BLaER1 treated with 17β-estradiol and CSF1 and Interleukin-3, amounts not matched to agents 10 nM and 100 nM (cell line): ENCODE measurements at regions not wholly inside any gene's neighbourhood (a gene's known extent, or its start where the extent isn't known, plus 50 kb on each side); places are given as distances from the start of the nearest gene placed in this dataset.
"Not testable (repeated sequence)": the region's sequence is repeated elsewhere in the genome, so short reads cannot be mapped to it uniquely, and the experiment has no call there.

Experiments used
- H3K27ac ChIP-seq, 11 experiments: shearing (Covaris generic); formaldehyde crosslinking; 2 replicates each; pipeline ENCODE4 v1.8.1; 2022
- H3K27me3 ChIP-seq, 11 experiments: shearing (Covaris generic); formaldehyde crosslinking; 2 replicates each; pipeline ENCODE4 v1.8.1; 2022
- H3K36me3 ChIP-seq, 11 experiments: shearing (Covaris generic); formaldehyde crosslinking; 2 replicates each; pipeline ENCODE4 v1.8.1; 2022
- H3K4me1 ChIP-seq, 10 experiments: shearing (Covaris generic); formaldehyde crosslinking; 2 replicates each; pipeline ENCODE4 v1.8.1; 2022
- H3K4me2 ChIP-seq, 11 experiments: shearing (Covaris generic); formaldehyde crosslinking; 2 replicates each; pipeline ENCODE4 v1.8.1; 2022
- H3K4me3 ChIP-seq, 10 experiments: shearing (Covaris generic); formaldehyde crosslinking; 2 replicates each; pipeline ENCODE4 v1.8.1; 2022
- H3K9ac ChIP-seq, 11 experiments: shearing (Covaris generic); formaldehyde crosslinking; 2 replicates each; pipeline ENCODE4 v1.8.1; 2022
- H3K9me3 ChIP-seq, 11 experiments: shearing (Covaris generic); formaldehyde crosslinking; replicated peaks in 1 of 11; 2 replicates each; pipeline ENCODE4 v1.8.1; 2022
- H4K20me1 ChIP-seq, 11 experiments: shearing (Covaris generic); formaldehyde crosslinking; 2 replicates each; pipeline ENCODE4 v1.8.1; 2022
- Cebpa-rat ChIP-seq, 11 experiments: shearing (Covaris generic); IDR thresholded peaks; 2 replicates each; pipeline ENCODE4 v1.8.1; 2022

- Histone ChIP-seq H3K27ac (no peak overlapping the region), H3K9ac (no peak overlapping the region), H3K36me3 (no peaks in the 10 kb centered on the region), H3K4me3 (no peak overlapping the region), H3K4me1 (no peaks in the 10 kb centered on the region), H4K20me1 (no peaks in the 10 kb centered on the region), H3K9me3 (peaks cover 24 to 60% (median 31%) of the 10 kb centered on the region in 11 experiments), H3K27me3 (no peaks in the 10 kb centered on the region), H3K4me2 (no peak overlapping the region)
- TF ChIP-seq Cebpa-rat (IDR thresholded peaks at IDR 0.05), result no peak
Measured at GRCh38 chr4:173626277-173626676, 96.2 kb upstream of the HAND2 start.

GRCh38 chr4:173618648-173619047 lies 88.6 kb upstream of the HAND2 start:
- H3K4me1 ChIP-seq, H3K4me3 ChIP-seq, H4K20me1 ChIP-seq, H3K36me3 ChIP-seq, H3K4me2 ChIP-seq, H3K27ac ChIP-seq, H3K9ac ChIP-seq, H3K27me3 ChIP-seq: not testable (repeated sequence)
- H3K9me3 ChIP-seq, result peaks cover 16 to 45% (median 23%) of the 10 kb centered on the region in 11 experiments; a peak in 21 of 22 replicates

GRCh38 chr4:173609158-173609557 lies 79.1 kb upstream of the HAND2 start:
- no peak overlapping the region for H3K4me2 ChIP-seq
- no peak overlapping the region for H3K9ac ChIP-seq
- H3K27me3 ChIP-seq, result no peaks in the 10 kb centered on the region
- TF ChIP-seq Cebpa-rat (IDR thresholded peaks at IDR 0.05), result no peak
- H3K27ac ChIP-seq, result no peak overlapping the region
- H4K20me1 ChIP-seq, result no peaks in the 10 kb centered on the region
- H3K9me3 ChIP-seq, result peaks cover 0 to 8% (median 6%) of the 10 kb centered on the region in 11 experiments; a peak in 5 of 22 replicates
- H3K36me3 ChIP-seq, result no peaks in the 10 kb centered on the region
- H3K4me3 ChIP-seq, result no peak overlapping the region
- H3K4me1 ChIP-seq, result no peaks in the 10 kb centered on the region

DNA sequence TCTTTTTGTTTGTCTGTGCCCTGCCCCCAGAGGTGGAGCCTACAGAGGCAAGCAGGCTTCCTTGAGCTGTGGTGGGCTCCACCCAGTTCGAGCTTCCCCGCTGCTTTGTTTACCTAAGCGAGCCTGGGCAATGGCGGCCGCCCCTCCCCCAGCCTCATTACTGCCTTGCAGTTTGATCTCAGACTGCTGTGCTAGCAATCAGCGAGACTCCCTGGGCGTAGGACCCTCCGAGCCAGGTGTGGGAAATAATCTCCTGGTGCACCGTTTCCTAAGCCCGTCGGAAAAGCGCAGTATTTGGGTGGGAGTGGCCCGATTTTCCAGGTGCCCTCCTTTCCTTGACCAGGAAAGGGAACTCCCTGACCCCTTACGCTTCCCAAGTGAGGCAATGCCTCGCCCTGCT lies 78.6 kb upstream of the HAND2 start:
- not testable (repeated sequence) for H3K27ac ChIP-seq, H4K20me1 ChIP-seq, H3K9me3 ChIP-seq, H3K27me3 ChIP-seq, H3K4me3 ChIP-seq, H3K9ac ChIP-seq, H3K4me2 ChIP-seq, H3K36me3 ChIP-seq, H3K4me1 ChIP-seq

GRCh38 chr4:173591760-173592159 lies 61.7 kb upstream of the HAND2 start:
- no peak overlapping the region for H3K4me2 ChIP-seq
- TF ChIP-seq Cebpa-rat (IDR thresholded peaks at IDR 0.05), result no peak

GRCh38 chr4:173590697-173591096 lies 60.7 kb upstream of the HAND2 start:
- no peak for TF ChIP-seq Cebpa-rat (IDR thresholded peaks at IDR 0.05)
- H3K4me3 ChIP-seq, result no peak overlapping the region
- H3K9ac ChIP-seq, result no peak overlapping the region
- no peaks in the 10 kb centered on the region for H3K36me3 ChIP-seq
- H4K20me1 ChIP-seq, result no peaks in the 10 kb centered on the region
- H3K27me3 ChIP-seq, result no peaks in the 10 kb centered on the region
- H3K9me3 ChIP-seq, result no peaks in the 10 kb centered on the region
- no peak overlapping the region for H3K27ac ChIP-seq
- no peak overlapping the region for H3K4me2 ChIP-seq
- H3K4me1 ChIP-seq, result no peaks in the 10 kb centered on the region

More at GRCh38 chr4:173591760-173592159, 61.7 kb upstream of the HAND2 start:
- Histone ChIP-seq H3K4me1 (no peaks in the 10 kb centered on the region), H3K36me3 (no peaks in the 10 kb centered on the region), H4K20me1 (no peaks in the 10 kb centered on the region), H3K27me3 (no peaks in the 10 kb centered on the region), H3K27ac (no peak overlapping the region), H3K9me3 (no peaks in the 10 kb centered on the region), H3K9ac (no peak overlapping the region), H3K4me3 (no peak overlapping the region)

- H3K4me2 ChIP-seq, result no peak overlapping the region
- no peaks in the 10 kb centered on the region for H3K4me1 ChIP-seq
- H3K4me3 ChIP-seq, result no peak overlapping the region
- H3K27me3 ChIP-seq, result no peaks in the 10 kb centered on the region
- no peak for TF ChIP-seq Cebpa-rat (IDR thresholded peaks at IDR 0.05)
- H3K9me3 ChIP-seq, result no peaks in the 10 kb centered on the region
- H4K20me1 ChIP-seq, result no peaks in the 10 kb centered on the region
- H3K36me3 ChIP-seq, result no peaks in the 10 kb centered on the region
- H3K9ac ChIP-seq, result no peak overlapping the region
- H3K27ac ChIP-seq, result no peak overlapping the region
Measured at GRCh38 chr4:173585876-173586572, 56.0 kb upstream of the HAND2 start.

DNA sequence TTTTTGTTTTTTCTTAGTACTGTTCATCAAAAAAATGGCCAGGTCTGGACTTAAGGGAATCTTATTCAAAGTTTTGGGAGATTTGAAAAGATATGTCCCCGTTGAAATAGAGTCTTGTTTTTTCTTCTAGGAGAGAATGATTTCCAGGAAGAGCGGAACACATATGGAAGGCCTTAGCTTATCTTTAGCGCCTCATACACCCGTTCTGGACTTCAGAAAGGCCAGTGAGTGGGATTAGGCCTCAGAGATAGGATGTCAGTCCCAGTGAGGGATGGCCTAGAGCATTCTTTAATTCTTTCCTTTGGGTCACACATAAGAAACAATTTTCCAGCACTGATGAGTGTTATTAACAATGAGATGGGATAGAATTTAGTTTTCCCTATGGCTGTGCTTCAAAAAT lies 54.5 kb upstream of the HAND2 start:
- Histone ChIP-seq H3K9me3 (no peaks in the 10 kb centered on the region), H3K27me3 (no peaks in the 10 kb centered on the region), H3K27ac (no peak overlapping the region), H4K20me1 (no peaks in the 10 kb centered on the region), H3K36me3 (no peaks in the 10 kb centered on the region), H3K4me3 (no peak overlapping the region), H3K4me1 (no peaks in the 10 kb centered on the region), H3K4me2 (no peak overlapping the region), H3K9ac (no peak overlapping the region)
- no peak for TF ChIP-seq Cebpa-rat (IDR thresholded peaks at IDR 0.05)
